OCI-LY7 (cell line): ENCODE measurements at regions not wholly inside any gene's neighbourhood (a gene's known extent, or its start where the extent isn't known, plus 50 kb on each side); places are given as distances from the start of the nearest gene placed in this dataset.

Source experiments
- EZH2phosphoT487 ChIP-seq: fragments of 200-600 bp; sonication (generic); IDR thresholded peaks from 2 replicates; pipeline ENCODE4 v1.6.1; 2018; ENCODE audit warnings: low read depth, borderline replicate concordance, mild to moderate bottlenecking, mixed run types, antibody characterized with exemption, low read length, moderate library complexity, mixed read lengths
- TF ChIP-seq, protein P1 (sequence below): fragments of 200-600 bp; sonication (generic); conservative IDR thresholded peaks from 2 replicates; pipeline ENCODE4 v1.5.1; 2014; ENCODE audit warnings: mild to moderate bottlenecking, antibody characterized with exemption, low read length, moderate library complexity, mixed read lengths

DNA sequence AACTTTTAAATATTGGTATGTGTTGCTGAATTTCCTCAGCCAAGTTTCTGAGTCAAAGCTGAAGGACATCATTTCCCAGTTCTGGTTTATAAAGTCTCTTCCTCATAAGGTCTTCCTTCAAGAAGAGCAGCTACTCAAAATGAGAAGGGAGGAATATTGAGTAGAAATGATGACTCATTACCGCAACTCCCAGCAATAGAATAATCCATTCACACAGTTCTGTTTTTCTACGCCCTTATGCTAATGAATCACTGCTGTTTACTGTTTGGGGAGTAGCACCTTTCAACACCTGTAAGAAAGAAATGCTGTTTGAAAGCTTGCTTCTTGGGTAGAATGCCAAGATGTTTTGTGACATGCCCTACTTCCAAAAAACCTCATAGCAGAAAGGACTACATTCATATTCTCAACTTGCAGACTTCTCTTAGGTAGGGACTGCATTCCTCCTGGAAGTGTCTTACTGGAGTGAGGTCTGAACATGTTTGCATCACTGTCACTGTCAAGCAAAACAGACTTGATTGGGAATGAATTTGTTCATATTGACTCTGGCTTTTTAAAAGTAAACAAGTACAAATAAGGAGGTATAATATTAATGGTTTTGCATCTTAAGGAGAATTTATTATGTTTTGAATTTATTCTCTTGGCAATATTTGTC is 147.2 kb upstream of the BANK1 start:
- TF ChIP-seq EZH2phosphoT487, result no peak
- TF ChIP-seq, protein P1, sequence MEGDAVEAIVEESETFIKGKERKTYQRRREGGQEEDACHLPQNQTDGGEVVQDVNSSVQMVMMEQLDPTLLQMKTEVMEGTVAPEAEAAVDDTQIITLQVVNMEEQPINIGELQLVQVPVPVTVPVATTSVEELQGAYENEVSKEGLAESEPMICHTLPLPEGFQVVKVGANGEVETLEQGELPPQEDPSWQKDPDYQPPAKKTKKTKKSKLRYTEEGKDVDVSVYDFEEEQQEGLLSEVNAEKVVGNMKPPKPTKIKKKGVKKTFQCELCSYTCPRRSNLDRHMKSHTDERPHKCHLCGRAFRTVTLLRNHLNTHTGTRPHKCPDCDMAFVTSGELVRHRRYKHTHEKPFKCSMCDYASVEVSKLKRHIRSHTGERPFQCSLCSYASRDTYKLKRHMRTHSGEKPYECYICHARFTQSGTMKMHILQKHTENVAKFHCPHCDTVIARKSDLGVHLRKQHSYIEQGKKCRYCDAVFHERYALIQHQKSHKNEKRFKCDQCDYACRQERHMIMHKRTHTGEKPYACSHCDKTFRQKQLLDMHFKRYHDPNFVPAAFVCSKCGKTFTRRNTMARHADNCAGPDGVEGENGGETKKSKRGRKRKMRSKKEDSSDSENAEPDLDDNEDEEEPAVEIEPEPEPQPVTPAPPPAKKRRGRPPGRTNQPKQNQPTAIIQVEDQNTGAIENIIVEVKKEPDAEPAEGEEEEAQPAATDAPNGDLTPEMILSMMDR, result no peak
